ENCODE measurements at regions not wholly inside any gene's neighbourhood (a gene's known extent, or its start where the extent isn't known, plus 50 kb on each side); places are given as distances from the start of the nearest gene placed in this dataset.
A peak's percentile ranks its signal among the peaks of the same experiment; 100 is the strongest.
"Not testable (repeated sequence)": the region's sequence is repeated elsewhere in the genome, so short reads cannot be mapped to it uniquely, and the experiment has no call there.

DNA sequence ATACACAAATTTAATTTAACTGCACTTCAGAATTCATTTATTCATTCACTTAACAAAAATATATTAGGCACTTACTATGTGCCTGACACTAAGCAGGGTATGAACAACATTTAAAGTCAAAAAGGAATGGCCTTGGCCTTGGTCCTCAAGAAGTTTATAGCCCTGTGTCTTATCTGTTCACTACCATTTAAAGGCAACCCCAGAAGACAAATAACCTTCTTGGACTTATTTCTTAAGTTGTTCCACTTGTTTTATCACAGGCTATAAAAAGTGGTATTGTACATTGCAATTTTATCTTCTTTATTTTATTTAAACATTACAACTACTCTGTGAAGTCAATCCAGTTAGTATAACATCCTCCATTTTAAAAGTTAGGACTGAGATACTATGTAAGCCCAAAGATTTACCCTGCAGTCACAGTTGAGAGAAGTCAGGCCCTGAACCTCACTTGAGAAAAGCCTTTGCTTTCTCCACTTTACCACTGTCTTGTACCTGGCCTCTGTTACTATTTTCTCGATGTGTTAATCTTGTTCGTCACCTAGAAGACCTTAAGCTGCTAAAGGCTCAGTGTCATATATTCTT lies 305.6 kb upstream of the DIPK2B start:
- in situ Hi-C loops (cut with HindIII; ENCODE audit: low pct_unique_long_range_greater_than_20kb, low sequenced_read_pairs), result no loop called here

DNA sequence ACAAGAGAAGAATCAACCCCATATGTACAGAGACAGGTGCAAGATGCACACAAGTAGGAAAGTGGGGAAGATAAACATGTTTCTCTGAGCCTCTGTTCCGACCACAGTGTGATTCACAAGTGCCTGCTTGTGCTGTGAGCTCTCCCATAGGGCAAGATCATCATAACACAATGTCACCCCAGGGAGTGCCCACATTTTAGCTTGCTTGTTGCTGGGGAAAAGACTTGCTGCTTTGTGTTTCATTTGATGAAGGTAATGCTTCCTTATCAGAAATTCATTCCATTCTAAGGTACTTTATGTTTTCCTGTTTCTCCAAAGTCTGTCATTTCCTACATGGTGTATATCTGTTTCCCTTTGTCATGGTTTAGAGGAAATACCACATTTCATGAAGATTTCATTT lies 304.5 kb upstream of the DIPK2B start:
- DNase-seq (ENCODE audit: low read depth in 1 of 2, low spot score in 1 of 2), result no peak
- TF ChIP-seq JUND (IDR thresholded peaks at IDR 0.05; ENCODE audit: low read depth), result no peak
- in situ Hi-C loops (cut with HindIII; ENCODE audit: low pct_unique_long_range_greater_than_20kb, low sequenced_read_pairs), result no loop called here

More for the DNA sequence above, 305.6 kb upstream of the DIPK2B start:
- DNase-seq (ENCODE audit: low read depth in 1 of 2, low spot score in 1 of 2), result no peak
- no peak; the same call in 1 of the 2 replicates for TF ChIP-seq JUND (IDR thresholded peaks at IDR 0.05; ENCODE audit: low read depth)

DNA sequence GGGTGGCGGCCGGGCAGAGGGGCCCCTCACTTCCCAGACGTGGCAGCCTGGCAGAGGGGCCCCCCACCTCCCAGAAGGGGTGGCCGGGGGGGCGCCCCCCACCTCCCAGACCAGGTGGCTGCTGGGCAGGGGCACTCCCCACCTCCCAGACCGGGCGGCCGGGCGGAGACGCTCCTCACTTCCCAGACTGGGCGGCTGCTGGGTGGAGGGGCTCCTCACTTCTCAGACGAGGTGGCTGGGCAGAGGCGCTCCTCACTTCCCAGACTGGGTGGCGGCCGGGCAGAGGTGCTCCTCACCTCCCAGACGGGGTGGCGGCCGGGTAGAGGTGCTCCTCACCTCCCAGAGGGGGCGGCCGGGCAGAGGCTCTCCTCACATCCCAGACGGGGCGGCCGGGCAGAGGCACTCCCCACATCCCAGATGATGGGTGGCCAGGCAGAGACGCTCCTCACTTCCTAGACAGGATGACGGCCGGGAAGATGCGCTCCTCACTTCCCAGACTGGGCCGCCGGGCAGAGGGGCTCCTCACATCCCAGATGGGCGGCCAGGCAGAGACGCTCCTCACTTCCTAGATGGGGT lies 303.2 kb upstream of the DIPK2B start:
- in situ Hi-C loops (cut with HindIII; ENCODE audit: low pct_unique_long_range_greater_than_20kb, low sequenced_read_pairs); DNase-seq (ENCODE audit: low read depth in 1 of 2, low spot score in 1 of 2): not testable (repeated sequence)

DNA sequence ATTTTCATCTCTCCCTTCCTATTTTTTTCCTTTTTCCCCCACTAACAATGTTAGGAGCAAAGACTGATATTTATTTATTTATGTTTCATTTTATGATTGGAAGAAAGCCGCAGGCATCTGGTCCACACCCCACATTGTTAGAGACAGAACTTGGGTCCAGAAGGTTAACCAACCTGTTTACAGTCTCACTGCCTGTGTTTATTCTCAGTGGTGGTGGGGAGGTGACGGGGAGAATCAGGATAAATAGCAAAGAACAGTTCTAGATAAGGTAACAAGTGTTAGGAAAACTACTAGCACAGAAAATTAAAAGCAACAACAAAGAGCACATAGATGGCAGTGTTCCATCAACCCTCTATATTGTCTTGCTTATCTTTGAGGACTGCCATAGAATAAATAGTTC lies 301.7 kb upstream of the DIPK2B start:
- in situ Hi-C loops (cut with HindIII; ENCODE audit: low pct_unique_long_range_greater_than_20kb, low sequenced_read_pairs), result no loop called here
- no peak for DNase-seq (ENCODE audit: low read depth in 1 of 2, low spot score in 1 of 2)
- no peak for TF ChIP-seq JUND (IDR thresholded peaks at IDR 0.05; ENCODE audit: low read depth)

DNA sequence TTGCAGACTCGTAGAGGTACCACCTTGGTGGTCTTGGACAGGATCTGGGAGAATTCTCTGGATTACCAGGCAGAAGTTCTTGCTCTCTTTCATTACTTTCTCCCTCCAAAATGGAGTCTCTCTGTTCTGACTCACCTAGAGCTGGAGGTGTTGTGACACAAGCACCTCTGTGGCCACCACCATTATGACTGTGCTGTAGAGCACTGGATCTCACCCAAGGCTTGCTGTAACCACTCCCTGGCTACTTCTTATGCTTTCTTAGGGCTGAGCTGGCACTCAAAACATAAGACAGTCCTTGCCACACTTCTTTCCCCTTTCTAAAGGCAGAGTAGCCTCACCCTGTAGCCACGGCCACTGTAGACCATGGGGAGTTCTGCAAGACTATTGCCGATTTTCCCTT lies 296.6 kb upstream of the DIPK2B start:
- in situ Hi-C loops (cut with HindIII; ENCODE audit: low pct_unique_long_range_greater_than_20kb, low sequenced_read_pairs), result no loop called here
- no peak for TF ChIP-seq JUND (IDR thresholded peaks at IDR 0.05; ENCODE audit: low read depth)
- DNase-seq (ENCODE audit: low read depth in 1 of 2, low spot score in 1 of 2), result no peak

DNA sequence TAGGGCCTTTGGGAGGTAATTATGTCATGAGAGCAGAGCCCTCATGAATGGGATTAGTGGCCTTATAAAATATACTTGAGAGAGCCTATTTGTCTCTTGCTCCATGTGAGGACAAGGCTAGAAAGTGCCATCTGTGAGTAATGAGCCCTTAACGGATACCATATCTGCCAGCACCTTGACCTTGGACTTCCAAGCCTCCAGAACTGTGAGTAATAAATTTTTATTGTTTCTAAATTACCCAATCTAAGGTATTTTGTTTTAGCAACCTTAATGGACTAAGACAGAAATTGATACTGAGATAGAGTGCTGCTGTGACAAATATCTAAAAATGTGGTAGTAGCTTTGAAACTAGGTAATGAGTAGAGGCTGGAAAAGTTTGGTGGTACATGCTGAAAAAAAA lies 285.0 kb upstream of the DIPK2B start:
- in situ Hi-C loops (cut with HindIII; ENCODE audit: low pct_unique_long_range_greater_than_20kb, low sequenced_read_pairs), result no loop called here
- TF ChIP-seq JUND (IDR thresholded peaks at IDR 0.05; ENCODE audit: low read depth), result no peak
- no peak for DNase-seq (ENCODE audit: low read depth in 1 of 2, low spot score in 1 of 2)

DNA sequence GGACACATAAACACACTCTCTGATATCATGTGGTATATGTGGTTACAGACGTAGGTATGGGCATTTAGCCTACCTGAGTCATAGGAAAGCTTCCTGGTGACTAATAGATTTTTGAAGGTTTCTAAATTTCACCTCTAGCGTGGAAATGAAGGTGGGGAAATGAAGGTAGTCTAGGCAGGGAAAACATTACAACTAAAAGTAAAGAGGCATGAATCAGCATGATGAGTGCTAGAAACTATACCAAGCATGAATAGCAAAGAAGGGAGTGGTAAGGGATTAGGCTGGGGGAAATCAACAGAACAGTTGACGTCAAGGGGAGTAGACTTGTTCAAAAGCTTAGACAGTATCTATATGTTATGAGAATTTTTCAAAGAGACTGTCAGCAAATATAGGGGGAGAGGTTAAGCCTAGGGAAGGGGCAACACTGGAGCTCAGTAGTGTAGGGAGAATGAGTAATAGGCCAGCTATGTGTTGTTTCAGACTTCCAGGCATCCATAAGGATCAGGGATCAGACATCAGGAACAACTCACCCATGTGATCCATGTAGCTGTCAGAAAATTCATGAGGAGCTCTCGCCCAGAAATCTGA lies 279.3 kb upstream of the DIPK2B start:
- DNase-seq (ENCODE audit: low read depth in 1 of 2, low spot score in 1 of 2), result no peak
- in situ Hi-C loops (cut with HindIII; ENCODE audit: low pct_unique_long_range_greater_than_20kb, low sequenced_read_pairs), result no loop called here
- no peak for TF ChIP-seq JUND (IDR thresholded peaks at IDR 0.05; ENCODE audit: low read depth)

DNA sequence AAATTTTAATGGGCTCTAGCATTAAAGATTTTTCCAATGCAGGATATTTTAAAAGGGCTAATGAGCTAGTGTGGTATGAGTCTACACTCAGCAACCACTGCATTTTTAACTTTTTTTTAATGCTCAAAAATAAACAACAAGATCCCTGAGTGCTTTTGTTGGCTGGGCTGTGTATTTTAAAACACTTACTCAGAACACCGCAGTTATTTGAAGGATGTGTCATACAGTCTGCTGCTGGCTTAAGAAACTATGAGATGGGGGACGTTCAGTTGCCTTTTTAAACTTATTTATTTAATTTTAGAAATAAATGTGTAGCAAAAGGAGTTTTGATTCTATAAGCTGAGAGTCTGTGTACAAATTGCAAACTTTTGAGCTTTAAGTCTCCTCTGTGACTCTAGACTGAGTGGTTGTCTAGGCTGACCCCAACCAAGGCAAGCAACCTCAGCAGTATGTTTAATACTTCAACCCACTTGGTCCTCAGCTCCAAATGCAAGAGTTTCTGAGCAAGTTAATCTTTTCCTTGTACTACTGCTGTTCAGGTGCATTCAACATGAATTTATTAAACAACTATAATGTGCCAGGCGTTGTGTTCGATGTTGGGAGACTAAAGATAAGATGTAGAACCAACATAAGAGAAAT lies 278.6 kb upstream of the DIPK2B start:
- in situ Hi-C loops (cut with HindIII; ENCODE audit: low pct_unique_long_range_greater_than_20kb, low sequenced_read_pairs), result no loop called here
- no peak for DNase-seq (ENCODE audit: low read depth in 1 of 2, low spot score in 1 of 2)

DNA sequence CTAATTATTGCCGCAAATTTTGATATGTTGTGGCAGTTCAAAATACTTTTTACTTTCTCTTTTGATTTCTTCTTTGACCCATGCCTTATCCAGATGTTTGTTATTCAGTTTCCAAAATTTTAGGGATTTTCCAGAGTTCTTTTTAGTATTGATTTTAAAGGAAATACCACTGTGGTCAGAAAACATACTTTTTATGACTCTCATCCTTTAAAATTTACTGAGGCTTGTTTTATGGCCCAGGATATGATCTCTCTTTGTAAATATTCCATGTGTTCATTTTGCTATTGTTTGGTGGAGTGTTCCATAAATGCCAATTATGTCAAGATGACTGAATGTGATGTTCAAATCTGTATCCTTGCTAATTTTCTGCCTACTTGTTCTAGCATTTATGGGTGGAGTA lies 272.3 kb upstream of the DIPK2B start:
- in situ Hi-C loops (cut with HindIII; ENCODE audit: low pct_unique_long_range_greater_than_20kb, low sequenced_read_pairs), result no loop called here
- TF ChIP-seq JUND (IDR thresholded peaks at IDR 0.05; ENCODE audit: low read depth), result no peak
- peak in 1 of 2 experiments; percentile 10 for DNase-seq (ENCODE audit: low read depth in 1 of 2, low spot score in 1 of 2)

More for the DNA sequence above, 278.6 kb upstream of the DIPK2B start:
- no peak for TF ChIP-seq JUND (IDR thresholded peaks at IDR 0.05; ENCODE audit: low read depth)

DNA sequence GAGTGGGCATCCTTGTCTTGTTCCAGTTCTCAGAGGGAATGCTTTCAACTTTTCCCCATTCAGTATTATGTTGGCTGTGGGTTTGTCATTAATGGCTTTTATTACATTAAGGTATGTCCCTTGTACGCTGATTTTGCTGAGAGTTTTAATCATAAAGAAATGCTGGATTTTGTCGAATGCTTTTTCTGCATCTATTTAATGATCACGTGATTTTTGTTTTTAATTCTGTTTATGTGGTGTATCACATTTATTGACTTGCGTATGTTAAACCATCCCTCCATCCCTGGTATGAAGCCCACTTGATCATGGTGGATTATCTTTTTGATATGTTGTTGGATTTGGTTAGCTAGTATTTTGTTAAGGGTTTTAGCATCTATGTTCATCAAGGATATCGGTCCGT lies 266.9 kb upstream of the DIPK2B start:
- in situ Hi-C loops (cut with HindIII; ENCODE audit: low pct_unique_long_range_greater_than_20kb, low sequenced_read_pairs); DNase-seq (ENCODE audit: low read depth in 1 of 2, low spot score in 1 of 2): not testable (repeated sequence)

DNA sequence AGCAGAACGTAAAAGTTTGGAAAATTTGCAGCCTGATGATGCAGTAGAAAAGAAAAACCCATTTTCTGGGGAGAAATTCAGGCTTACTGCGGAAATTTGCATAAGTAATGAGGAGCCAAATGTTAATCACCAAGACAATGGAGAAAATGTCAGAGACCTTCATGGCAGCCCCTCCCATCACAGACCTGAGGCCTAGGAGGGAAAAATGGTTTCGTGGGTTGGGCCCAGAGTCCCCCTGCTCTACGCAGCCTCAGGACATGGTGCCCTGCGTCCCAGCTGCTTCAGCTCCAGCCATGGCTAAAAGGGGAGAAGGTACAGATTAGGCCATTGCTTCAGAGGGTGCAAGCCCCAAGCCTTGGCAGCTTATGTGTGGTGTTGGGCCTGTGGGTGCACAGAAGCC lies 255.1 kb upstream of the DIPK2B start:
- in situ Hi-C loops (cut with HindIII; ENCODE audit: low pct_unique_long_range_greater_than_20kb, low sequenced_read_pairs); DNase-seq (ENCODE audit: low read depth in 1 of 2, low spot score in 1 of 2): not testable (repeated sequence)

DNA sequence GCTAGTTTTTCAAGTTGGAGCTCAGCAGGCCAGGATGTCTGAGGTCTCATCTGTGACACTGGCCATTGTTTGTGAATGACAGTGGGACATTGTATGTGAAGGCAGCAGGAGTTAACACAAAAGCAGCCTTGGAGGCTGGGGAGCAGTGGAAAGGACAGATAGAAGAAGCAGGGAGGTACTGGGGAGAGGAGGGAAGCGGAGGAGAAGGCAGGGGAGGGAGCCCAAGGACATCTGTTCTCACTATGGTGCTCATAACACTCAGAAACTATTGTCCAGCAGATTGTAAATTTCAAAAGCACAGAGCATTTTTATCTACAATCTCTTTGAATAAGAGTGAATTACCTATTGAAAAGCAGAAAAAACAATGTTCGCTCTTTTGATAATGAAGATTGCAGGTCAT lies 253.6 kb upstream of the DIPK2B start:
- TF ChIP-seq JUND (IDR thresholded peaks at IDR 0.05; ENCODE audit: low read depth), result no peak
- in situ Hi-C loops (cut with HindIII; ENCODE audit: low pct_unique_long_range_greater_than_20kb, low sequenced_read_pairs), result no loop called here
- DNase-seq (ENCODE audit: low read depth in 1 of 2, low spot score in 1 of 2), result no peak

DNA sequence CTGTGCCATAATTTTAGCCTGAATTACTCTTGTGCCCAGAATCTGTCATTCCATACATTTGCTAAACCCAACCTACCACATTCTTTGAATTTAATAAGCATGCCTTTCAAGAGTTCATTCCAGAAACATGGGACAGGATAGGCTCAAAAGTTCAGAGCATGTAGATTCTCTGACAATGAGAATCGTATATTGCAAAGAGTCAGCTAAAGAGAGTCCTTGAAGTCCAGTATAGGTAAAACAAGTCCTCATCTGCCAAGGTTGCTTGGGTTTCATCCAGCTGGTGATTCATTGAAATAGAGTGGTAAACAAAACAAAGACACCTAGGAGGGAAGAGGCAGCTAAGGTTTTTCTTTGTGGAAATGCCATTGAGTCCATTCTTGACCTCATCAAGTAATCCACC lies 249.3 kb upstream of the DIPK2B start:
- peak; percentile 8 to 87 for DNase-seq (ENCODE audit: low read depth in 1 of 2, low spot score in 1 of 2)
- TF ChIP-seq JUND (IDR thresholded peaks at IDR 0.05; ENCODE audit: low read depth), result 0 out of 2 replicates have a peak, but pooled peaks have one; percentile 10
- in situ Hi-C loops (cut with HindIII; ENCODE audit: low pct_unique_long_range_greater_than_20kb, low sequenced_read_pairs), result no loop called here
